Transverse colon (tissue), 4 donors: ENCODE measurements at regions not wholly inside any gene's neighbourhood (a gene's known extent, or its start where the extent isn't known, plus 50 kb on each side); places are given as distances from the start of the nearest gene placed in this dataset.

Experiments
- DNase-seq: peaks from one replicate; pipeline ENCODE4 v3.0.0-alpha.2; 2019
- H3K27ac ChIP-seq, 4 donors: fragments of 200-600 bp; sonication (generic); 2 replicates each; pipeline ENCODE4 v1.5.1; 2016 to 2018; ENCODE audit warnings: inconsistent platforms in 4 of 4
- H3K27me3 ChIP-seq: fragments of 200-600 bp; sonication (generic); 2 replicates; pipeline ENCODE4 v1.5.1; 2017; ENCODE audit warnings: inconsistent platforms
- H3K36me3 ChIP-seq, 4 donors: fragments of 200-600 bp; sonication (generic); 2 replicates each; pipeline ENCODE4 v1.5.1; 2017 to 2019; ENCODE audit warnings: inconsistent platforms in 4 of 4
- H3K4me1 ChIP-seq, 4 donors: fragments of 200-600 bp; sonication (generic); 2 replicates each; pipeline ENCODE4 v1.5.1; 2017 to 2020; ENCODE audit warnings: inconsistent platforms in 4 of 4
- H3K4me3 ChIP-seq, 4 donors: fragments of 200-600 bp; sonication (generic); 1 replicate in 1 of 4; 2 replicates in 3 of 4; pipeline versions ENCODE4 v1.5.1 to v1.6.1; 2017 to 2019; ENCODE audit warnings: inconsistent platforms in 4 of 4
- H3K9me3 ChIP-seq, 2 donors: fragments of 200-600 bp; sonication (generic); 2 replicates each; pipeline ENCODE4 v1.5.1; 2017 to 2019; ENCODE audit warnings: inconsistent platforms in 2 of 2
- CTCF ChIP-seq, 5 experiments: fragments of 200-600 bp in 3 of 5; fragments of 450-650 bp in 2 of 5; sonication (generic) in 3 of 5; IDR thresholded peaks; 1 replicate in 2 of 5; 2 replicates in 3 of 5; pipeline ENCODE4 v1.5.1; 2016 to 2017; ENCODE audit warnings: antibody characterized with exemption in 5 of 5, inconsistent platforms in 3 of 5, mild to moderate bottlenecking in 2 of 5, moderate library complexity in 1 of 5
- EP300 ChIP-seq: sonication (generic); formaldehyde crosslinking; IDR thresholded peaks from one replicate; pipeline ENCODE4 v1.6.1; 2017; ENCODE audit warnings: antibody characterized with exemption, low read depth
- POLR2A ChIP-seq: fragments of 450-650 bp; IDR thresholded peaks from one replicate; pipeline ENCODE4 v1.6.1; 2016; ENCODE audit warnings: antibody characterized with exemption, mild to moderate bottlenecking, moderate library complexity
- POLR2AphosphoS5 ChIP-seq, 3 donors: sonication (generic); formaldehyde crosslinking; IDR thresholded peaks; one replicate each; pipeline ENCODE4 v1.6.1; 2016; ENCODE audit warnings: antibody characterized with exemption in 3 of 3
- WGBS, 2 donors: methylation state at CpG; one replicate each; pipeline ENCODE4 v1.1.5; 2018; ENCODE audit warnings: low coverage in 1 of 2; 5-methylcytosine and 5-hydroxymethylcytosine counted together
- in situ Hi-C, 4 donors: fragments of 200-750 bp; cut with MboI; loops; one replicate each; pipeline versions ENCODE4 v1.15.0 to v1.15.1; 2017; ENCODE audit warnings: low sequenced_read_pairs in 3 of 4, low pct_ligation_motif_present in 1 of 4, low pct_unique_long_range_greater_than_20kb in 1 of 4
- intact Hi-C: fragments of 100-400 bp; cut with DNase I; formaldehyde crosslinking; loops from one replicate; pipeline ENCODE4 v1.15.1; 2023; ENCODE audit warnings: low total_unique reads

- Histone ChIP-seq H3K4me3 (no peak overlapping the region), H3K27ac (no peak overlapping the region), H3K36me3 (no peaks in the 10 kb centered on the region), H3K27me3 (no peaks in the 10 kb centered on the region), H3K9me3 (no peaks in the 10 kb centered on the region), H3K4me1 (no peaks in the 10 kb centered on the region)
- WGBS, 2 donors = 82 to 83% methylated on average over 5 of the region's 5 CpGs
- intact Hi-C loops (no loop called here), in situ Hi-C loops (no loop called here)
- TF ChIP-seq POLR2A (no peak), CTCF (IDR thresholded peaks at IDR 0.05) (no peak), EP300 (no peak), POLR2AphosphoS5 (IDR thresholded peaks at IDR 0.05) (no peak)
- no peak for DNase-seq
These were observed 125.3 kb upstream of the KLF7 start for GRCh38 chr2:207290833-207291624.

GRCh38 chr2:207291625-207292252 is 126.0 kb upstream of the KLF7 start:
- WGBS, 2 donors = 84 to 85% methylated on average over 5 of the region's 5 CpGs
- no peaks in the 10 kb centered on the region for H3K4me1 ChIP-seq
- H3K4me3 ChIP-seq = no peak overlapping the region
- no peak overlapping the region for H3K27ac ChIP-seq
- in situ Hi-C loops (no loop called here), intact Hi-C loops (no loop called here)
- H3K36me3 ChIP-seq = no peaks in the 10 kb centered on the region
- TF ChIP-seq CTCF (IDR thresholded peaks at IDR 0.05) (no peak), POLR2AphosphoS5 (IDR thresholded peaks at IDR 0.05) (no peak), EP300 (no peak), POLR2A (no peak)
- no peak for DNase-seq
- H3K9me3 ChIP-seq = no peaks in the 10 kb centered on the region
- H3K27me3 ChIP-seq = no peaks in the 10 kb centered on the region

- in situ Hi-C loops (no loop called here), intact Hi-C loops (no loop called here)
- 81 to 100% methylated on average over 1 to 3 of the region's 3 CpGs for WGBS, 2 donors
These were observed 130.7 kb upstream of the KLF7 start for GRCh38 chr2:207296265-207296948.

More at GRCh38 chr2:207296265-207296948, 130.7 kb upstream of the KLF7 start:
- DNase-seq = no peak
- no peaks in the 10 kb centered on the region for H3K27me3 ChIP-seq
- H3K36me3 ChIP-seq = no peaks in the 10 kb centered on the region
- no peaks in the 10 kb centered on the region for H3K9me3 ChIP-seq
- TF ChIP-seq POLR2AphosphoS5 (IDR thresholded peaks at IDR 0.05) = no peak
- no peak for TF ChIP-seq CTCF (IDR thresholded peaks at IDR 0.05)
- no peak for TF ChIP-seq EP300
- TF ChIP-seq POLR2A = no peak
- no peak overlapping the region for H3K27ac ChIP-seq
- no peaks in the 10 kb centered on the region for H3K4me1 ChIP-seq
- H3K4me3 ChIP-seq = no peak overlapping the region
